GM21526 (cell line): ENCODE measurements at regions not wholly inside any gene's neighbourhood (a gene's known extent, or its start where the extent isn't known, plus 50 kb on each side); places are given as distances from the start of the nearest gene placed in this dataset.
"Not testable (repeated sequence)": the region's sequence is repeated elsewhere in the genome, so short reads cannot be mapped to it uniquely, and the experiment has no call there.

Experiments used
- ATAC-seq: cut with Tn5 transposase; IDR thresholded peaks from one replicate; pipeline ENCODE4 v1.9.1; 2021; ENCODE audit warnings: moderate library complexity; ENCODE audit not compliant: unreplicated experiment, low FRiP score

GRCh38 chr4:94011190-94011589 is 182.6 kb downstream of the ATOH1 start:
- ATAC-seq: no peak

- ATAC-seq: no peak
Observed at GRCh38 chr4:94014484-94015136, 186.1 kb downstream of the ATOH1 start.

DNA sequence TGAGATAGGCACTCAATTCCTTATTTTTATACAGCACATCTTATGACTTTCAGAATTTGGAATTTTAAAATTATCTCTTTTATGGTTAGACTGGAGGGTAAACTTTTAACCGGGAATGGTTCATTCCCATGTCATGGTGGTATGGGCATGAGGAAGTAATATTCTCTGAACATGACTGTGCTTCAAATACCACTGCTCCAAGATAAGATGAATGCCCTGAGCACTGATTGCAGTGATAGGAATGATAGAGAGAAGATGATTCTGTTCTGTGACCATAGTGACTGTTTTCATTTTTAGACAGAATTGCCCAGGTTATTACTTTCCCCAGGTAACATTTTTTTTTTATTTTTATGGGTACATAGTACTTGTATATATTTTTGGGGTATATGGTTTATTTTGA is 187.4 kb downstream of the ATOH1 start:
- ATAC-seq: no peak

DNA sequence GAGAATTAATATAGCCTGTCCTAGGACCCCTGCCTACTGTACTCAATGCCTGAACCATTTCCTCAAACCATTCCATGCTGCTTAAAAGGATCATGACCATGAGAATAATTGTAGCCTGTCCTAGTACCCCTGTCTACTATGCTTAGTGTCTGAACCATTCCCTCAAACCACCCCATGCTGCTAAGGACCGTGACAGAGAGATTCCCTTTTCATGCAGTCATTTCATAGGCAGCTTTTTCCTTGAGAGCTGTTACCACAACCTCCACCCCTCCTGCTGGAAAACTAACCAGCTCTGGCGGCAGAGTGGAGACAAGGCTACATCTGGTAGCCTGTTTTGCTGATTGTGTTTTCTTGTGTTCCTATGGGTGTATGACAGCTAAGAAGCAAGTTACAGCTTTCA is 174.9 kb upstream of the SMARCAD1 start:
- ATAC-seq: no peak

GRCh38 chr4:94036964-94037363 is 170.7 kb upstream of the SMARCAD1 start:
- ATAC-seq: peak; percentile 77

DNA sequence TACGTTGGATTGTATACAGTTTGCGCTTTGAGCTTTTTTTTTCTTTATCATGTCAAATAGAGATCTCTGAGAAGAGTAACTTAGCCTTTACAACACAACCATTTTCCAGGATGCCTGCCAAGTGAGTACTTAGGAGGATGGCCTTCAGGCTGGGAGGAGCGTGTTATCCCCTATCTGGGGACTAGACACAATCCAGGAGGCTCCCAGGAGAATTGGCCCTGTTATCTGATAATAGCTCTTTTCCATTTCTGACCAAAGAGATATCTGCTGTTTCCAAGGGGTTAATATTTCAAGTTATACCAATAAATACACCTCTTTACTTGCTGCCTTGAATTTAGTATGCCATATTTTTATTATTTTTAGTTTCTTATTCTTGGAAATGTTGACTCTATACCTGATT is 169.5 kb upstream of the SMARCAD1 start:
- no peak for ATAC-seq

GRCh38 chr4:94039226-94039625 is 168.4 kb upstream of the SMARCAD1 start:
- ATAC-seq: no peak

GRCh38 chr4:94044471-94044870 is 163.2 kb upstream of the SMARCAD1 start:
- ATAC-seq: not testable (repeated sequence)

DNA sequence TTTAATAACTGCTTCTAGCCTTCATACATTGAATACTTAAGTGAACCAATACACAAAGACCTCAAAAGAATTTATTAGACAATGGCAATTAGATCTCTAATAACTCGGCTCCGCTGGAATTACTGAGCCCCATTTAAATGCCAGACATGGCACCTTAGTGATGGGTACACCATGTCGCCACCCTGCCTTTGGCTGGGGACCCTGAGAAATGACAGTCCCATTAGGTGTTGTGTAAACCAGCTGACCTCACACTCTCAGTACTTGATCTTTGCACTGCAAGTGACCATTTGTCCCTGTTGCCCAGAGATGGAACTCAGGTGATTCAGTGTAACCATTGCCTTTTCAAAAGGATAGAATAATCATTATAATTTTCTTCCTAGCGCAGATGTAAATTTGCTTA is 144.6 kb upstream of the SMARCAD1 start:
- no peak for ATAC-seq

GRCh38 chr4:94068753-94069719 is 138.6 kb upstream of the SMARCAD1 start:
- ATAC-seq: no peak

GRCh38 chr4:94076498-94076897 is 131.2 kb upstream of the SMARCAD1 start:
- ATAC-seq: no peak

GRCh38 chr4:94084155-94084554 is 123.5 kb upstream of the SMARCAD1 start:
- ATAC-seq: no peak

DNA sequence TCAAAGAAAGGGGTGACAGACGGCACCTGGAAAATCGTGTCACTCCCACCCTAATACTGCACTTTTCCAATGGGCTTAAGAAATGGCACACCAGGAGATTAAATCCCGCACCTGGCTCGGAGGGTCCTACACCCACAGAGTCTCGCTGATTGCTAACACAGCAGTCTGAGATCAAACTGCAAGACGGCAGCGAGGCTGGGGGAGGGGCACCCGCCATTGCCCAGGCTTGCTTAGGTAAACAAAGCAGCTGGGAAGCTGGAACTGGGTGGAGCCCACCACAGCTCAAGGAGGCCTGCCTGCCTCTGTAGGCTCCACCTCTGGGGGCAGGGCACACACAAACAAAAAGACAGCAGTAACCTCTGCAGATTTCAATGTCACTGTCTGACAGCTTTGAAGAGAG is 108.5 kb upstream of the SMARCAD1 start:
- ATAC-seq: not testable (repeated sequence)

- ATAC-seq: no peak
Observed at GRCh38 chr4:94112644-94113043, 95.0 kb upstream of the SMARCAD1 start.

GRCh38 chr4:94115687-94116086 is 92.0 kb upstream of the SMARCAD1 start:
- ATAC-seq: no peak

GRCh38 chr4:94116842-94117241 is 90.8 kb upstream of the SMARCAD1 start:
- ATAC-seq: no peak

DNA sequence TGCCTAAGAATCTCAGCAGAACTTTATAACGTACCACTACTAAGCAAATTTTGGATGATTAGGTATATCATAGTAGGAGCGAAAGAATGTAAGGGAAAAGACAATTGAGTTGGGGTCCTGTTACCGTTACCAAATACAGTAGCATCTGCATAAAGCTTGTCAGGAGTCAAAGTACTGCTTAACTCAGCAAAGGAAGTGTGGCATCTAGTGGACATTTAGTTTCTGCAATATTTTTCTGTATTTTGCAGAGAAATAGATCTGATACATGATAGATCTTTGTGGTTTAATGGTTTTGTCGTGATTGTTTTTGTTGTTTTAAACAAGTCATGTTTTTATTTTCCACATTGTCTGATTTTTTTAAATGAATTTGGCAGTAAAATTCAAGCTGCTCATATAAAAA is 81.0 kb upstream of the SMARCAD1 start:
- ATAC-seq: no peak

- peak; percentile 83 for ATAC-seq
Observed at GRCh38 chr4:94127707-94128328, 79.8 kb upstream of the SMARCAD1 start.

DNA sequence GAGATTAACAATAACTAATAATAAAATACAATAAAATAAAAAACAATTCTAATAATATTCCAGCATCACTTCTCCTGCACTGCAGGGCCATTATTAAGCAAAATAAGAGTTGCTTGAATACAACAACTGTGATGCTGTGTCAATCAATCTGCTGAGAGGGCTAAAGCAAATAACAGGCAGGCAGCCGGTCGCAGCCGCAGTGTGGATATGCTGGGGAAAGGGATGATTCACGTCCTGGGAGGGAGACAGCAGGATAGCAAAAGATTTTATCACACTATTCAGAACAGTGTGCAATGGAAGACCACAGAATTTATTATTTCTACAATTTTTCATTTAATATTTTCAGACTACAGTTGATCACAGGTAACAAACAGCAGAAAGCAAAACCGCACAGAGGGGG is 76.5 kb upstream of the SMARCAD1 start:
- no peak for ATAC-seq

GRCh38 chr4:94135701-94136100 is 72.0 kb upstream of the SMARCAD1 start:
- ATAC-seq: no peak

GRCh38 chr4:94139931-94140612 is 67.6 kb upstream of the SMARCAD1 start:
- ATAC-seq: no peak
